ENCODE measurements at regions not wholly inside any gene's neighbourhood (a gene's known extent, or its start where the extent isn't known, plus 50 kb on each side); places are given as distances from the start of the nearest gene placed in this dataset.

- Histone ChIP-seq H3K9ac (ENCODE audit: low read length) (no peak overlapping the region), H3K4me2 (ENCODE audit: low read depth, low read length, poor library complexity, severe bottlenecking) (no peak overlapping the region), H2AFZ (ENCODE audit: low read depth, low read length, severe bottlenecking) (no peak overlapping the region), H3K4me3 (ENCODE audit: insufficient read depth, low read length, poor library complexity, severe bottlenecking) (no peak overlapping the region), H3K9me3 (ENCODE audit: insufficient read depth, low read length) (no peaks in the 10 kb centered on the region), H4K20me1 (ENCODE audit: low read depth, low read length) (no peaks in the 10 kb centered on the region), H3K9me2 (replicated peaks; ENCODE audit: insufficient read depth, low read length) (no peaks in the 10 kb centered on the region), H3K27ac (ENCODE audit: low read depth, low read length) (no peak overlapping the region), H3F3A (ENCODE audit: insufficient read depth) (no peaks in the 10 kb centered on the region), H3K36me3 (ENCODE audit: low read length) (no peaks in the 10 kb centered on the region), H3K27me3 (ENCODE audit: low read length) (no peaks in the 10 kb centered on the region), H3K79me2 (ENCODE audit: insufficient read depth, low read length) (no peaks in the 10 kb centered on the region)
- TF ChIP-seq, protein P1, sequence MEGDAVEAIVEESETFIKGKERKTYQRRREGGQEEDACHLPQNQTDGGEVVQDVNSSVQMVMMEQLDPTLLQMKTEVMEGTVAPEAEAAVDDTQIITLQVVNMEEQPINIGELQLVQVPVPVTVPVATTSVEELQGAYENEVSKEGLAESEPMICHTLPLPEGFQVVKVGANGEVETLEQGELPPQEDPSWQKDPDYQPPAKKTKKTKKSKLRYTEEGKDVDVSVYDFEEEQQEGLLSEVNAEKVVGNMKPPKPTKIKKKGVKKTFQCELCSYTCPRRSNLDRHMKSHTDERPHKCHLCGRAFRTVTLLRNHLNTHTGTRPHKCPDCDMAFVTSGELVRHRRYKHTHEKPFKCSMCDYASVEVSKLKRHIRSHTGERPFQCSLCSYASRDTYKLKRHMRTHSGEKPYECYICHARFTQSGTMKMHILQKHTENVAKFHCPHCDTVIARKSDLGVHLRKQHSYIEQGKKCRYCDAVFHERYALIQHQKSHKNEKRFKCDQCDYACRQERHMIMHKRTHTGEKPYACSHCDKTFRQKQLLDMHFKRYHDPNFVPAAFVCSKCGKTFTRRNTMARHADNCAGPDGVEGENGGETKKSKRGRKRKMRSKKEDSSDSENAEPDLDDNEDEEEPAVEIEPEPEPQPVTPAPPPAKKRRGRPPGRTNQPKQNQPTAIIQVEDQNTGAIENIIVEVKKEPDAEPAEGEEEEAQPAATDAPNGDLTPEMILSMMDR (IDR thresholded peaks at IDR 0.05; ENCODE audit: insufficient read depth, low read length, poor library complexity, severe bottlenecking) = no peak
These were observed 298.7 kb upstream of the EPHA5 start for GRCh38 chr4:65968831-65969558.

- H3K9ac ChIP-seq (ENCODE audit: low read length) = no peak overlapping the region
- H3K9me3 ChIP-seq (ENCODE audit: insufficient read depth, low read length) = no peaks in the 10 kb centered on the region
- no peak for TF ChIP-seq EZH2phosphoT487 (conservative IDR thresholded peaks at IDR 0.05; ENCODE audit: low read length)
- TF ChIP-seq, protein P1 (IDR thresholded peaks at IDR 0.05; ENCODE audit: insufficient read depth, low read length, poor library complexity, severe bottlenecking) = no peak
- H2AFZ ChIP-seq (ENCODE audit: low read depth, low read length, severe bottlenecking) = no peak overlapping the region
- no peaks in the 10 kb centered on the region for H3K79me2 ChIP-seq (ENCODE audit: insufficient read depth, low read length)
- H3F3A ChIP-seq (ENCODE audit: insufficient read depth) = no peaks in the 10 kb centered on the region
- no peaks in the 10 kb centered on the region for H4K20me1 ChIP-seq (ENCODE audit: low read depth, low read length)
- no peak overlapping the region for H3K4me2 ChIP-seq (ENCODE audit: low read depth, low read length, poor library complexity, severe bottlenecking)
- no peaks in the 10 kb centered on the region for H3K36me3 ChIP-seq (ENCODE audit: low read length)
- no peak overlapping the region for H3K4me3 ChIP-seq (ENCODE audit: insufficient read depth, low read length, poor library complexity, severe bottlenecking)
- H3K27me3 ChIP-seq (ENCODE audit: low read length) = no peaks in the 10 kb centered on the region
- H3K27ac ChIP-seq (ENCODE audit: low read depth, low read length) = no peak overlapping the region
- H3K9me2 ChIP-seq (replicated peaks; ENCODE audit: insufficient read depth, low read length) = no peaks in the 10 kb centered on the region
These were observed 290.5 kb upstream of the EPHA5 start for GRCh38 chr4:65960751-65961150.

DNA sequence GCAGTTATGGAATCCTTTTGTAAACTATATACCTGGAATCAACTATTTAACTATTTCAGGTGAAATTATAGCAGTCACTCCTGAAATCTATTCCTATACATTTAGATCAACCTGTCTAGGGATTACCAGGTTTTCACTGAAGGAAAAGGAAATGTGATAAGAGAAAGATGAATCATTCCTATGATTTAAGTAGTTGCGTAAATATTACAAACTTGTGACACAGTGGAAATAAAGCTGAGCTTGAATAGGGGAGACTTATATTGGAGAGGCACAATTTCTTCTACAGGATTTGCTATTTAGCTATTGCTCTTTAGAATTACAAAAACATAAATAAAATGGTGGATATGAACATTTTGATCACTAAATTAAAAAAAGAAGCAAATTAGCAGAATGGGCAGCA is 284.1 kb upstream of the EPHA5 start:
- TF ChIP-seq, protein P1 (IDR thresholded peaks at IDR 0.05; ENCODE audit: insufficient read depth, low read length, poor library complexity, severe bottlenecking) = no peak
- TF ChIP-seq EZH2phosphoT487 (conservative IDR thresholded peaks at IDR 0.05; ENCODE audit: low read length) = no peak
- Histone ChIP-seq H3K79me2 (ENCODE audit: insufficient read depth, low read length) (no peaks in the 10 kb centered on the region), H3K27ac (ENCODE audit: low read depth, low read length) (no peak overlapping the region), H2AFZ (ENCODE audit: low read depth, low read length, severe bottlenecking) (no peak overlapping the region), H4K20me1 (ENCODE audit: low read depth, low read length) (no peaks in the 10 kb centered on the region), H3K9ac (ENCODE audit: low read length) (no peak overlapping the region), H3K4me3 (ENCODE audit: insufficient read depth, low read length, poor library complexity, severe bottlenecking) (no peak overlapping the region), H3K9me2 (replicated peaks; ENCODE audit: insufficient read depth, low read length) (no peaks in the 10 kb centered on the region), H3K36me3 (ENCODE audit: low read length) (no peaks in the 10 kb centered on the region), H3K4me2 (ENCODE audit: low read depth, low read length, poor library complexity, severe bottlenecking) (no peak overlapping the region), H3F3A (ENCODE audit: insufficient read depth) (no peaks in the 10 kb centered on the region), H3K27me3 (ENCODE audit: low read length) (no peaks in the 10 kb centered on the region), H3K9me3 (ENCODE audit: insufficient read depth, low read length) (no peaks in the 10 kb centered on the region)

All from SU-DHL-6 (cell line).